ENCODE measurements at regions not wholly inside any gene's neighbourhood (a gene's known extent, or its start where the extent isn't known, plus 50 kb on each side); places are given as distances from the start of the nearest gene placed in this dataset.

DNA sequence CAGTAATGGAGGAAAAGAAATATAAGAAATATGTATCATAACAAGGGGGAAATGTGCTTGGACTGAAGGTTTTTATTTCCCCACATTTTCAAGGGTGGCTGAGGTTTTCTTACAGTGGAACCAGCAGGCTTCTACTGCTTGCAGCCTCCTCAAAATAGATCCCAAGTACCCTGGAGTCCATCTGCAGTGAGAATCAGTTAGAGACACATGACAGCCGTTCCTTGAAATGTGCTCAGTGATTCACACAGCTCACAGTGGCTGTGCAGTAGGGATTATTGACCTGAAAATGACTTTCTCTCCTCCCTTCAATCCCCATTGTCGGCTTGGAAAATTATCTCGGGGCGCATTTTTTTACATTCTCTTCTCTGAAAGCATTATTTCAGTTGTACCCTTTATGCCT lies 832.0 kb downstream of the TLR4 start:
- TF ChIP-seq, protein P1, sequence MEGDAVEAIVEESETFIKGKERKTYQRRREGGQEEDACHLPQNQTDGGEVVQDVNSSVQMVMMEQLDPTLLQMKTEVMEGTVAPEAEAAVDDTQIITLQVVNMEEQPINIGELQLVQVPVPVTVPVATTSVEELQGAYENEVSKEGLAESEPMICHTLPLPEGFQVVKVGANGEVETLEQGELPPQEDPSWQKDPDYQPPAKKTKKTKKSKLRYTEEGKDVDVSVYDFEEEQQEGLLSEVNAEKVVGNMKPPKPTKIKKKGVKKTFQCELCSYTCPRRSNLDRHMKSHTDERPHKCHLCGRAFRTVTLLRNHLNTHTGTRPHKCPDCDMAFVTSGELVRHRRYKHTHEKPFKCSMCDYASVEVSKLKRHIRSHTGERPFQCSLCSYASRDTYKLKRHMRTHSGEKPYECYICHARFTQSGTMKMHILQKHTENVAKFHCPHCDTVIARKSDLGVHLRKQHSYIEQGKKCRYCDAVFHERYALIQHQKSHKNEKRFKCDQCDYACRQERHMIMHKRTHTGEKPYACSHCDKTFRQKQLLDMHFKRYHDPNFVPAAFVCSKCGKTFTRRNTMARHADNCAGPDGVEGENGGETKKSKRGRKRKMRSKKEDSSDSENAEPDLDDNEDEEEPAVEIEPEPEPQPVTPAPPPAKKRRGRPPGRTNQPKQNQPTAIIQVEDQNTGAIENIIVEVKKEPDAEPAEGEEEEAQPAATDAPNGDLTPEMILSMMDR (IDR thresholded peaks at IDR 0.05): no peak
- TF ChIP-seq EP300 (IDR thresholded peaks at IDR 0.05) (no peak), POLR2A (IDR thresholded peaks at IDR 0.05) (no peak), POLR2AphosphoS5 (IDR thresholded peaks at IDR 0.05) (no peak)

Data from upper lobe of left lung (tissue), 4 donors.